ENCODE measurements at regions not wholly inside any gene's neighbourhood (a gene's known extent, or its start where the extent isn't known, plus 50 kb on each side); places are given as distances from the start of the nearest gene placed in this dataset.

DNA sequence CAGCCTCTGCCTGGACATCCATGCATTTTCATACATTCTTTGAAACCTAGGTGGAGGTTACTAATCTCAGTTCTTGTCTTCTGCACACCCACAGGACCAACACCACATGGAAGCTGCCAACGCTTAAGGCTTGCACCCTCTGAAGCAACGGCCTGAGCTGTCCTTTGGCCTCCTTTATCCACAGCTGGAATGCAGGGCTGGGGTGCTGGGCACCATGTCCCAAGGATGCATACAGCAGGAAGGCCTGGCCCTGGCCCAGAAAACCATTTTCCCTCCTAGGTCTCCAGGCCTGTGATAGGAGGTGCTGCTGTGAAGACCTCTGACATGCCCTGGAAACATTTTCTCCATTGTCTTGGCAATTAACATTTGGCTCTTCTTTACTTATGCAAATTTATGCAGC is 1168.6 kb downstream of the KCNT2 start:
- Histone ChIP-seq H3K27ac (no peak overlapping the region), H3K27me3 (no peaks in the 10 kb centered on the region), H3K4me1 (no peaks in the 10 kb centered on the region), H3K9me3 (peaks cover 0 to 3% (median 0%) of the 10 kb centered on the region in 12 donors), H3K4me3 (no peak overlapping the region), H3K36me3 (no peaks in the 10 kb centered on the region)
- WGBS, 4 donors, result 81 to 90% (median 84%) methylated on average over 2 of the region's 2 CpGs
- ATAC-seq (no peak), DNase-seq (no peak)
- TF ChIP-seq POLR2A (IDR thresholded peaks at IDR 0.05), result no peak
- TF ChIP-seq, protein P1, sequence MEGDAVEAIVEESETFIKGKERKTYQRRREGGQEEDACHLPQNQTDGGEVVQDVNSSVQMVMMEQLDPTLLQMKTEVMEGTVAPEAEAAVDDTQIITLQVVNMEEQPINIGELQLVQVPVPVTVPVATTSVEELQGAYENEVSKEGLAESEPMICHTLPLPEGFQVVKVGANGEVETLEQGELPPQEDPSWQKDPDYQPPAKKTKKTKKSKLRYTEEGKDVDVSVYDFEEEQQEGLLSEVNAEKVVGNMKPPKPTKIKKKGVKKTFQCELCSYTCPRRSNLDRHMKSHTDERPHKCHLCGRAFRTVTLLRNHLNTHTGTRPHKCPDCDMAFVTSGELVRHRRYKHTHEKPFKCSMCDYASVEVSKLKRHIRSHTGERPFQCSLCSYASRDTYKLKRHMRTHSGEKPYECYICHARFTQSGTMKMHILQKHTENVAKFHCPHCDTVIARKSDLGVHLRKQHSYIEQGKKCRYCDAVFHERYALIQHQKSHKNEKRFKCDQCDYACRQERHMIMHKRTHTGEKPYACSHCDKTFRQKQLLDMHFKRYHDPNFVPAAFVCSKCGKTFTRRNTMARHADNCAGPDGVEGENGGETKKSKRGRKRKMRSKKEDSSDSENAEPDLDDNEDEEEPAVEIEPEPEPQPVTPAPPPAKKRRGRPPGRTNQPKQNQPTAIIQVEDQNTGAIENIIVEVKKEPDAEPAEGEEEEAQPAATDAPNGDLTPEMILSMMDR (IDR thresholded peaks at IDR 0.05), result no peak
- intact Hi-C loops (cut with DNase I), result no loop called here

DNA sequence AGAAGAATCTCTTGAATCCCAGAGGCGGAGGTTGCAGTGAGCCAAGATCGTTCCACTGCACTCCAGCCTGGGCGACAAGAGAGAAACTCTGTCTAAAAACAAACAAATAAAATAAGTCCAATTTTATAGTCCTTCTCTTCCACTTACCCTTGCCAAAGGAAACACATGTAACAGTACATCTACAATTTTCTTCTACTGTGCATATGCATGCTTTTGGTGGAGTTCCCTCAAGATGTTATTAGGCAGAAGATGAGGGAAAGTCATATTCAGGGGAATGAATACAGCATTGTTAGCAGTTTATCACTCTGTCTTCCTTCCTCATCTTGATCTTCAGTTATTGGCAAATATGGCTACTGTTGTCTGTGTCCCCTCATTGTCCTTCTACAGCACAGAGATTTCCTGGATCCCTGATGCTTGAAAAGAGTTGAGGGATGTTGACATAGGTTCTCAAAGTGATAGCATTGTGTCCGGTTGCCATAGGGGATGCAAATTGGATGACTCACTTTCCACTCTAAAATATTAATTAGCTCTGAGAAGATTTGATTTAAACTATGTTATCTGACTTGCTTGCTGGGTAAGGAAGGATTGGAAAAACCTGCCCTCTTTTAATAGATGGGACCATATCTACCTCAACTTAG is 1173.6 kb downstream of the KCNT2 start:
- ATAC-seq, result no peak
- DNase-seq, result no peak
- Histone ChIP-seq H3K36me3 (no peaks in the 10 kb centered on the region), H3K9me3 (no peaks in the 10 kb centered on the region), H3K27me3 (no peaks in the 10 kb centered on the region), H3K4me3 (no peak overlapping the region), H3K27ac (no peak overlapping the region), H3K4me1 (no peaks in the 10 kb centered on the region)
- no peak for TF ChIP-seq POLR2A (IDR thresholded peaks at IDR 0.05)
- TF ChIP-seq, protein P1 (IDR thresholded peaks at IDR 0.05), result no peak
- intact Hi-C loops (cut with DNase I), result no loop called here
- WGBS, 4 donors, result 78 to 84% (median 80%) methylated on average over 4 of the region's 4 CpGs

DNA sequence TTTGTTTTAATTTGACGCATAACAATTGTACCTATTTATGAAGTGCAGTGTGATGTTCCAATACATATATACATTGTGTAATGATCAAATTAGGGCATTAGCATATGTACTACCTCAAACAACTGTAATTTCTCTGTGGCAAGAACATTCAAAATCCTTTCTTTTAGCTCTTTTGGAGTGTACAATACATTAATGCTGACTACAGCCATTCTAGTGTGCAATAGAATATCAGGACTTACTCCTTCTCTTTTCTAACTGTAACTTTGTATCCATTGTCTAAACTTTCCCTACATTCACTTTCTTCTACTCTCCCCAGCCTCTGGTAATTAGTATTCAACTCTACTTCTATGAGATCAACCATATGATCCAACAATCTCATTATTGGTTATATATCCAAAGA is 1177.4 kb downstream of the KCNT2 start:
- DNase-seq (no peak), ATAC-seq (no peak)
- TF ChIP-seq, protein P1 (IDR thresholded peaks at IDR 0.05), result no peak
- no peak for TF ChIP-seq POLR2A (IDR thresholded peaks at IDR 0.05)
- no peak overlapping the region for H3K4me3 ChIP-seq
- H3K36me3 ChIP-seq, result no peaks in the 10 kb centered on the region
- H3K27me3 ChIP-seq, result no peaks in the 10 kb centered on the region
- H3K9me3 ChIP-seq, result no peaks in the 10 kb centered on the region
- 78 to 95% (median 93%) methylated on average over 1 of the region's 1 CpG for WGBS, 4 donors
- H3K4me1 ChIP-seq, result no peaks in the 10 kb centered on the region
- no peak overlapping the region for H3K27ac ChIP-seq
- intact Hi-C loops (cut with DNase I), result no loop called here

DNA sequence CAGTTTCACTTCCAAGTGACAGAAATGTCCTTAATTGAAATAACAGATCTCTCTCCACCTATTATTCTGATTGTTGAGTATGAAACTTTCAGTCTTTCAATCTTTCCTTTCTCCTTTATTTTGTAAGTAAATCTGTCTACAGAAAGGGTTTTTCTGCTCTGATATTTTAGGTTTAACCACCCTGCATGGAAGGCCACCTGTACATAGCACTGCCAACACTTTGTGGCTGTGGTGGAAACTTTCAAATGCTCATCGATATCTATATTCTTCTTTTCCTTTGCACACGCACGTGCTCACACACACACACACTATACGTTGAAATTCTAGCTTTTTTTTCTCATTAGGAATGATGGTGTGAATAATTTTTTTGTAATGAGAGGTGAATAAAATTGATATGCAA is 1179.3 kb downstream of the KCNT2 start:
- WGBS, 4 donors, result 80 to 90% (median 87%) methylated on average over 4 of the region's 4 CpGs
- H3K4me1 ChIP-seq, result no peaks in the 10 kb centered on the region
- ATAC-seq (no peak), DNase-seq (no peak)
- no peaks in the 10 kb centered on the region for H3K36me3 ChIP-seq
- no peaks in the 10 kb centered on the region for H3K27me3 ChIP-seq
- H3K9me3 ChIP-seq, result no peaks in the 10 kb centered on the region
- H3K4me3 ChIP-seq, result no peak overlapping the region
- intact Hi-C loops (cut with DNase I), result no loop called here
- H3K27ac ChIP-seq, result no peak overlapping the region
- no peak for TF ChIP-seq POLR2A (IDR thresholded peaks at IDR 0.05)
- TF ChIP-seq, protein P1 (IDR thresholded peaks at IDR 0.05), result no peak

Measured in heart left ventricle (tissue), 16 donors.